ENCODE measurements at regions not wholly inside any gene's neighbourhood (a gene's known extent, or its start where the extent isn't known, plus 50 kb on each side); places are given as distances from the start of the nearest gene placed in this dataset.

DNA sequence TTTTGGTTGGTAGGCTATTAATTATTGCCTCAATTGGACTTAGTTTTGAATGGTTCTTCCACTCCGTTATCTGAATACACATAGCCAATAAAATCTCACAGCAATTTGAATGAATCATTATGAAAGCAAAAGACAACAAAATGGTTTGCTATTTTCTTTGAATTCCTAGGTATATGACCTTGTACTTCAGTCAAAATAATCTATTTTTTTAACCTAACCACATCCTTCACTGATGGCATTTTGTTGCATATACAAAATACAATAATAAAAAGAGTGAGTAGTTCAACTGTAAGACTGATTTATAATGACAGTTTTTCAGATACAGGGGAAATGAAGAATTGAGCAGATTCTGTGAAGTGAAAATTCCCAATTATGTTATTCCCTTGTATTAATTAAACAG, 433.1 kb downstream of the HTR7 start:
- FAIRE-seq = peak; percentile 13

DNA sequence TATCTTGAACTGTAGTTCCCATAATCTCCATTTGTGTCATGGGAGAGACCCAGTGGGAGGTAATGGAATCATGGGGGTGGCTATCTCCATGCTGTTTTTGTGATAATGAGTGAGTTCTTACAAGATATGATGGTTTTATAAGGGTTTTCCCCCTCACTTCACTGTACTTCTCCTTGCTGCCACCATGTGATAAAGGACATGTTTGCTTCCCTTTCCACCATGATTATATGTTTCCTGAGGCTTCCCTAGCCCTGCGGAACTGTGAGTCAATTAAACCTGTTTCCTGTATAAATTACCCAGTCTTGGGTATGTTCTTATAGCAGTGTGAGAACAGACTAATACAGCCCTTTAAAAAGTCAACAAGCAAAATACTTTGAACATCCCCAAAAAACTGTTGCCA, 427.7 kb downstream of the HTR7 start:
- DNase-seq (ENCODE audit: low read depth, low spot score) (no peak), FAIRE-seq (no peak)
- H3K27ac ChIP-seq (ENCODE audit: control insufficient read depth, insufficient read depth, low read length) = no peak overlapping the region
- no peaks in the 10 kb centered on the region for H3K27me3 ChIP-seq (ENCODE audit: control insufficient read depth, extremely low read depth, insufficient read depth, low read length)
- H3K9ac ChIP-seq (ENCODE audit: control insufficient read depth, extremely low read depth, insufficient read depth, low read length) = no peak overlapping the region
- H3K9me3 ChIP-seq (ENCODE audit: control insufficient read depth, low read depth, low read length) = no peaks in the 10 kb centered on the region
- TF ChIP-seq, protein P1, sequence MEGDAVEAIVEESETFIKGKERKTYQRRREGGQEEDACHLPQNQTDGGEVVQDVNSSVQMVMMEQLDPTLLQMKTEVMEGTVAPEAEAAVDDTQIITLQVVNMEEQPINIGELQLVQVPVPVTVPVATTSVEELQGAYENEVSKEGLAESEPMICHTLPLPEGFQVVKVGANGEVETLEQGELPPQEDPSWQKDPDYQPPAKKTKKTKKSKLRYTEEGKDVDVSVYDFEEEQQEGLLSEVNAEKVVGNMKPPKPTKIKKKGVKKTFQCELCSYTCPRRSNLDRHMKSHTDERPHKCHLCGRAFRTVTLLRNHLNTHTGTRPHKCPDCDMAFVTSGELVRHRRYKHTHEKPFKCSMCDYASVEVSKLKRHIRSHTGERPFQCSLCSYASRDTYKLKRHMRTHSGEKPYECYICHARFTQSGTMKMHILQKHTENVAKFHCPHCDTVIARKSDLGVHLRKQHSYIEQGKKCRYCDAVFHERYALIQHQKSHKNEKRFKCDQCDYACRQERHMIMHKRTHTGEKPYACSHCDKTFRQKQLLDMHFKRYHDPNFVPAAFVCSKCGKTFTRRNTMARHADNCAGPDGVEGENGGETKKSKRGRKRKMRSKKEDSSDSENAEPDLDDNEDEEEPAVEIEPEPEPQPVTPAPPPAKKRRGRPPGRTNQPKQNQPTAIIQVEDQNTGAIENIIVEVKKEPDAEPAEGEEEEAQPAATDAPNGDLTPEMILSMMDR (optimal IDR thresholded peaks at IDR 0.05 in 1 of 3, IDR thresholded peaks at IDR 0.05 in 1 of 3, conservative IDR thresholded peaks at IDR 0.05 in 1 of 3; ENCODE audit: extremely low read depth in 1 of 3, insufficient read depth in 2 of 3, low read length in 3 of 3) = no peak
- TF ChIP-seq EZH2 (IDR thresholded peaks at IDR 0.05; ENCODE audit: low read length) = no peak
- H3K4me3 ChIP-seq (ENCODE audit: control insufficient read depth in 2 of 3, extremely low read depth in 1 of 3, insufficient read depth in 2 of 3, low read depth in 1 of 3, low read length in 3 of 3) = no peak overlapping the region
- H3K4me2 ChIP-seq (ENCODE audit: control insufficient read depth, extremely low read depth, insufficient read depth, low read depth, low read length) = no peak overlapping the region
- H3K36me3 ChIP-seq (ENCODE audit: control insufficient read depth in 2 of 2, extremely low read depth in 1 of 2, insufficient read depth in 2 of 2, low read length in 2 of 2) = no peaks in the 10 kb centered on the region
- H3K4me1 ChIP-seq (ENCODE audit: control insufficient read depth, extremely low read depth, insufficient read depth, low read length) = peaks cover 2% of the 10 kb centered on the region
- no peaks in the 10 kb centered on the region for H3K9me1 ChIP-seq (ENCODE audit: control insufficient read depth, extremely low read depth, insufficient read depth, low read length)
- no peak overlapping the region for H2AFZ ChIP-seq (ENCODE audit: control insufficient read depth, low read length)
- no peaks in the 10 kb centered on the region for H3K79me2 ChIP-seq (ENCODE audit: control insufficient read depth, insufficient read depth, low read length)
- H4K20me1 ChIP-seq (ENCODE audit: control insufficient read depth, extremely low read depth, insufficient read depth, low read length) = no peaks in the 10 kb centered on the region
- dilution Hi-C loops (cut with MboI; ENCODE audit: extremely low pct_ligation_motif_present, low sequenced_read_pairs) = no loop called here

More for the DNA sequence above, 433.1 kb downstream of the HTR7 start:
- Histone ChIP-seq H3K4me3 (ENCODE audit: control insufficient read depth in 2 of 3, extremely low read depth in 1 of 3, insufficient read depth in 2 of 3, low read depth in 1 of 3, low read length in 3 of 3) (no peak overlapping the region), H3K27me3 (ENCODE audit: control insufficient read depth, extremely low read depth, insufficient read depth, low read length) (no peaks in the 10 kb centered on the region), H3K4me2 (ENCODE audit: control insufficient read depth, extremely low read depth, insufficient read depth, low read depth, low read length) (no peak overlapping the region), H2AFZ (ENCODE audit: control insufficient read depth, low read length) (no peak overlapping the region), H3K27ac (ENCODE audit: control insufficient read depth, insufficient read depth, low read length) (no peak overlapping the region), H3K36me3 (ENCODE audit: control insufficient read depth in 2 of 2, extremely low read depth in 1 of 2, insufficient read depth in 2 of 2, low read length in 2 of 2) (no peaks in the 10 kb centered on the region), H4K20me1 (ENCODE audit: control insufficient read depth, extremely low read depth, insufficient read depth, low read length) (no peaks in the 10 kb centered on the region), H3K4me1 (ENCODE audit: control insufficient read depth, extremely low read depth, insufficient read depth, low read length) (peaks cover 14% of the 10 kb centered on the region), H3K9ac (ENCODE audit: control insufficient read depth, extremely low read depth, insufficient read depth, low read length) (no peak overlapping the region), H3K9me3 (ENCODE audit: control insufficient read depth, low read depth, low read length) (no peaks in the 10 kb centered on the region), H3K79me2 (ENCODE audit: control insufficient read depth, insufficient read depth, low read length) (no peaks in the 10 kb centered on the region), H3K9me1 (ENCODE audit: control insufficient read depth, extremely low read depth, insufficient read depth, low read length) (no peaks in the 10 kb centered on the region)
- no peak for DNase-seq (ENCODE audit: low read depth, low spot score)
- dilution Hi-C loops (cut with MboI; ENCODE audit: extremely low pct_ligation_motif_present, low sequenced_read_pairs) = no loop called here
- no peak for TF ChIP-seq EZH2 (IDR thresholded peaks at IDR 0.05; ENCODE audit: low read length)
- TF ChIP-seq, protein P1 (optimal IDR thresholded peaks at IDR 0.05 in 1 of 3, IDR thresholded peaks at IDR 0.05 in 1 of 3, conservative IDR thresholded peaks at IDR 0.05 in 1 of 3; ENCODE audit: extremely low read depth in 1 of 3, insufficient read depth in 2 of 3, low read length in 3 of 3) = no peak
